Left kidney (tissue), 1 donor: ENCODE measurements at regions not wholly inside any gene's neighbourhood (a gene's known extent, or its start where the extent isn't known, plus 50 kb on each side); places are given as distances from the start of the nearest gene placed in this dataset.
"Not testable (repeated sequence)": the region's sequence is repeated elsewhere in the genome, so short reads cannot be mapped to it uniquely, and the experiment has no call there.

Experiments
- DNase-seq: peaks from one replicate; pipeline ENCODE4 v3.0.0-alpha.2; 2013

DNA sequence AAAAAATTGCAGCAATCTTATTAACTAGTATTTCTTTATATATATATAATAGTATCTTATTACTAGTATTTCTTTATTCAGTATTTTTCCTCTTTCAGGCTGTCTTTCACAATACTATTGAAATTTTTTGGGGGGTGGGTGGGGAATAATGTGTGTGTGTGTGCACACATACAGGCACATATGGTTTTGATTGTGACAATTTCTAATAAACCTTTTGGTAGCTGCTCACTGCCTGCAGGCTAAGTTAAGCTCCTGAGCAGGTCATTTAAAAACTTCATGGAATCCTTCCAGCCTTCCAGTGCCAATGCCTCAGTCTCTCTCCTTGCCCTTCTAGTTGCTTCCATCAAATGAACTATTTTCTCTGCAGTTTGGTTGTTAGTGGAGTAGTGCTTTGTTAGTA is 490.1 kb downstream of the PCNX1 start:
- DNase-seq = no peak

DNA sequence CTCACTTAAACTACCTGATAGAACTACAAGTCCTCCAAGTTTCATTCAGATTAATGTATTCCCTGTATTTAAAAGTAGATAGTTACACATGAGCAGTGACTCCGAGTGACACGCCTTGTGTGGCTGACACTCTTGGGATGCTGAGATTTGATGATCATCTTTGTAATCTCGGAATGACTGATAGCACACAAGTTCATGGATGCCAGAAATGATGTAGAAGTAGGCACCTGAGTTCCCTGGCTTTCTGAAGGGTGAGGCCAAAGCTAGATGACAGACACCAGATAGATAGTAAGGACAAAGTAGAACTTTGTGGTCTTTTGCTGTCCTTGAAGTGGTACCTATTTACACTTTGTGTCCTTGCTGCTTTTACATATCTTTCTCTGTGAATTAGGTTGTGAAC is 491.2 kb downstream of the PCNX1 start:
- DNase-seq = no peak

DNA sequence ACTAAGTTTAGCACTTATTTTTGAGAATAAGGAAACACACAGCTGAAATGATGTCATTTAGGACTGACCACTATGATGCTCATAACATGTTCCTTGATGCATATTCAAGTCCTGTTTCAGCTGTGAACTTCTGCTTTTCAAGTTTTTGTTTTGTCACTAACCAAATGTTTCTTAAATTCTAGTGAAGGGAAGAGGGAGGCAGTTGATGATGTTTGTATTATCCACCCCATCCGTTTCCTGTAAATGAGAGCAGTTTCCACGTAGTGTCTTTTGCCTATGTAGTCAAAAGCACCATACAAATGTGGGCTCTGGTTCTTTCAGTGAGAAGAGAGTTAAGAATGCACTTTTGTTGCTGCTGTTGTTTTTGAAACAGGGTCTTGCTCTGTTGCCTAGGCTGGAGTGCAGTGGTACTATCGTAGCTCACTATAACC is 491.8 kb downstream of the PCNX1 start:
- no peak for DNase-seq

DNA sequence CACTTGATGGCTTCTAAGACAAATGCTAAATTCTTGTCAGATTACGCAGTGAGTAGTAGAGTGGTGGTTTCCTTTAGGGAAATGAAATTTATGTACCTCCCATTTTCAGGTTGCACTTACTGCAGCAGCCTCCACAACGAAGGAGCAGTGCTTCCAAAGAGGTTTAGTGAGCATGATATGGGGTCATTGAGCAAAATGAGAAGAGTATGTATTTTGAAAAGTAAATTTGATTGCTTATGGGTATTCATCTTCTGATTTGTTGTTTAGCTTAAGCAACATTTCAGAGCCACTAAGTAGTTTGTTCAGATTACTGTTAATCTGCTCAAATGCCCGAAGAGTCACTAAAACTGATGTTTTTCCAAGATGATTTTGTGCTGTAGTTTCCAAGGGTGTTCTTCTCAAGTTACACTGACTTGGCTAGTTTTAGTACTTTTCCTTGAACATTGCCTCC is 493.6 kb downstream of the PCNX1 start:
- no peak for DNase-seq

DNA sequence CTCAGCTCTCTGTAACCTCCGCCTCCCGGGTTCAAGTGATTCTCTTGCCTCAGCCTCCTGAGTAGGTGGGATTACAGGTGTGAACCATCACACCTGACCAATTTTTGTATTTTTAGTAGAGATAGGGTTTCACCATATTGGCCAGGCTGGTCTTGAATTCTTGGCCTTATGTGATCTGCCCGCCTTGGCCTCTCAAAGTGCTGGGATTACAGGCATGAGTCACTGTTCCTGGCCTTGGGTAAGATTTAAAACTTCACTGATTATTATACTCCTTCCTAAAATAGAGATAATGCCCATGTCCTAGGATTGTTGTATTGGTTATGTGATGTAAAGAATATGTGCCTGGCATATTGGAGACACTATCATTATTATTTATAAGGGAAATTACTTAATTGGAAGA is 495.2 kb downstream of the PCNX1 start:
- DNase-seq = not testable (repeated sequence)

DNA sequence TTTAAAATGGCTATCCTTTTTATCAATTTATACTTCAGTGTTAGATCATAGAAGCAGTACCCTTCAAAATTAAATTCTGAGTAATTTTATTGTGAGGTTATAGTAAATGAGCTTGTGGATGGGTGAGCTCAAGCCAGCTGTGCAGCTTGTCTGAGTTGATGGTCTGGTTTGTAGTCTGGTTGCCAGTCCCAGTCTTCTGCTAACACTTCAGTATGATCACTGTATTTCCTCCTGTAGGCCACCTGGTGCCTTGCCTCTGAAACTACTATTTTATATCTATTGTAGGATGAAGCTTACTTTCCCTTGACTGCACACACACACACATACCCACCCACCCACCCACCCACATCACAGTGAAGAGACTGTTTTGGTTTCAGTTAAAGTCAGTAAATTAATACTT is 496.4 kb downstream of the PCNX1 start:
- no peak for DNase-seq

DNA sequence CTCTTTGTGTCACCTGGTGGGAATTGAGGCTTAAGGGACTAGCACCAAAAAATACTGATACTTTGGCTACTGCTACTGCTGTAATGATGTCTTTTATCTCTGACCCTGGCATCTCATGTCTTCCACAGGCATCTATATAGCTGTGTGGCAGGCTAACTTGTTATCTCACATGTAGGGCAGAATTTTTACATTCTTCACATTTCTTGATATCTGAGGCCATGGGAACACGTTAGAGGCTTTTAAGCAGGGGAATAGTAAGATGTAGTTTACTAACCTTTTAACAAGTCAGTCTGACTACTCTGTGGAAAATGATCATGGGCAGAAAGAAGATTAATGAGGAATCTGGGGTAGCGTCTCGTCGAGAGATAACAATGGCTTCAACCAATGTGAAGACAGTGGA is 498.4 kb downstream of the PCNX1 start:
- DNase-seq = no peak

DNA sequence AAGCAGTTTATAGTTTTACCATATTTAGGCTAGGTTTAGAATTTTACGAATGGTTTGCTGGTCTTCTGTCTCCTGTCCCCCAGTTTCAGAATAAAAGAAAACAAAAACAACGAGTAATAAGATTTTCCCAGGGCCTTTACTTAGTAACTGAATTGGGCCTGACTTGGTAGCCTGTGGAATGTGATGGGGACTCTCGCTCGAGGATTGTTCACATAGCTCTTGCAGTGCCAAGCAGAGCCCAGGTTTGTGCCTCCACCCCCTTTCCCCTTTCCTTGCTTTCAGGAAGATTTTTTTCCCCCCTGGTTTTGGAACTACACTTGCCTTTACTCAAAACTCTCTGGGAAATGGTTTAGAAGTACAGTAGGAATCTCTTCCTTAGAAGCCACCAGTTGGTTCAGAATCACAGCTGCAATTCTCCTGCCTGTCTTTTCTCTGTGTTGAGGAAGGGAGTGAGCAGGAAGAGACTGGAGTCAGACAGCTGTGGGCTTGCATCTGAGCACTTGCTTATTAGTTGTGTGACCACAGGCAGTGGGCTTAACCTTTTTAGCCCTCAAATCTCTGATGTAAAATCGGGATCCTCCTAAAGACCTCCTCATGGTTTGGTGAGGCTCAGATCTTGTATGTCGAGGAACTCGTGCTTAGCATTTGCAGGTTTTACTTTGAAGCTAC is 501.2 kb downstream of the PCNX1 start:
- no peak for DNase-seq

DNA sequence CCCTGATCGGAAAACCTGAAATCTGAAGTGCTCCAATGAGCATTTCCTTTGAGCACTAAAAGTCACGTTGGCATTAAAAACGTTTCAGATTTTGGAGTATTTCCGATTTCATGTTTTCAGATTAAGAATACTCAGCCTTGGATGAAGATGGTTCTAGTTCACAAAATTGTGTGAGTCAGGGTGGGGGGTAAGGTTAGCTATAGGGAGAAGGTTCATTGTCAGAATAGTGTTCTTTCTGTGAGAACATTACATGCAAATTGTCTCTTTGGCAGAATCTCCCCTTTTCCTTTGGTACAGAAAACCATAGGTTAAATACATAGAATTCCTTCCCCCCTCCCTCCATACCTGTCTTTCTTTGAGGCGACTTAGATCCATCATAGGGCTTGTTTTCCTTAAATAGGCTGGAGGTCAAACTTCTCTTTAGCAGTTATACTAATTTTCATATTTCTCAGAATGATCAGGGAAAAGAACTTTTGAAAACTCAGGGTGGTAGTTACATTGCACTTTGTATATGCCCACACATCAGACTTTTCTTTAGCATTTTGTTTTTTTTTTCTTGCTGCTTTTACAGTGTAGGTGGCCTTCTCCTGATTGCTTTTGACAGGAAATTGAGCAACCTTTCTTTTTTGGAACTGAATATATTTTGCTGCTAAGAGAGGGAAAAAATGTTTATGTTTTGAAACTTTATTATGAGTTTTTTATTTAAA is 503.5 kb downstream of the PCNX1 start:
- DNase-seq = no peak

DNA sequence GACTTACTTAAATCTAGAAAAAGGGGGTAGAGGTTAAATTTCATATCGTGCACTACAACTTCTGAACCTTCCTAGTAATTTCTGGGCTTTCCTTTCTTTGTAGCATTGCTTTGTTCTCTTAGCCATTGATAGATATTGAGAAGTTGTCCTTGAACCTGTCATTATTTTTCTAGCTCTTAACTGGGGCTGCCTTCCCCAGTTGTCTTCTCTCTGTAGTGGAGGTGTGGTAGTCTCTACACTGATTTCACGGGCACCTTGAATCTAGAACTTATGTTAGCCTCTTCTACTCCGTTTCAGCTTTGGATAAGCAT is 504.0 kb downstream of the PCNX1 start:
- DNase-seq = no peak

DNA sequence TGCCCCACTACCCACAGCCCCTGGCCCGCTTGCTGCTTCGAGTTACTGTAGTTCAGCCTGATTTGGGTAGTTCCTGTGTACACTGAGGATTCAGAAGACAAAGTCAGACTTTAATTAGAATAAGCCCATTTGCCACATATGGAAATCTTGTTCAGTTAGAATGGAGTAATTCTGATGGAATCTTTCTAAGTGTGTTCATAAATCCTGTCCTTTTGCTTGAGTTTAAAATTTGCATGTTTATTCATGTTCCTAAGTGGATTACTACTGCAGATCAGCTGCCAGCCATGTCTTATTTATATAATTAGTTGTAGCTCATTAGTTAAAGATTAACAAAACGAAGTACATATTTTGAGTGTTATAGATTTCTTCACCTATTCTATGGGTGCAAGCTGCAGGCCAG is 504.5 kb downstream of the PCNX1 start:
- DNase-seq = no peak

DNA sequence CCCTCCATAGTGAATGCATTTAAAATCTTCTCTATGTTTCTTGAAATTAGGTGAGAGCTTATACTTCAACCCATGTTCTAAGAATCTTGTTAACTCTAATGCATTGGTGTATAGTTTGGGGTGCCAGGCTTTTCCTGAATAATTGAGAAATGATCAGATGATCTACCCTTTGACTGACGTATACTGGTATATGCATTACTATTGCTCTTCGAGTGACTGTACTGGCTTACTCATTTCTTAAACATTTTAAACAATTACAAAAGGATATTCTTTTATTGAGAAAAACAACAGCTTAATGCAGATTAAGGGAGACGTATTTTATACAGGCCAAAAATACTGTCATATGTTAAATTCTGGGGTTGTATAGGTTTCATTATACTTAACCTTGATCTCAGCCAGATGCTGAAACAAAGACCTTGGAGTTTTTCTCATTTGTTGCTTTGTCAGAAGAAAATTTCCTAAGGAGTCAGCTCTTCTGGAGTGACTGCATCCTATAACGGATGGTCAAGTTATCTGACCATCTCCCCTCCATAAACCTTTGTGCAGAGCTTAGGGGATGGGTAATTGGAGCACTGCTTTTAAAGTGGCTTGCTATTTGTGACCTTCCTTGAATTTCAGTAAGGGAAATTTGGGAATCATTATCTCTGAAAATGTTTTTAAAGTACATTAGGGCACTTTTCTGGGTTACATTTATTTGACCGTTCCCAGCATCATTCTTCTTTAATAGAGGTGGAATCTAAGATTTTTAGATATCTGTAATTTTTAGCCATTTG is 507.6 kb downstream of the PCNX1 start:
- no peak for DNase-seq

DNA sequence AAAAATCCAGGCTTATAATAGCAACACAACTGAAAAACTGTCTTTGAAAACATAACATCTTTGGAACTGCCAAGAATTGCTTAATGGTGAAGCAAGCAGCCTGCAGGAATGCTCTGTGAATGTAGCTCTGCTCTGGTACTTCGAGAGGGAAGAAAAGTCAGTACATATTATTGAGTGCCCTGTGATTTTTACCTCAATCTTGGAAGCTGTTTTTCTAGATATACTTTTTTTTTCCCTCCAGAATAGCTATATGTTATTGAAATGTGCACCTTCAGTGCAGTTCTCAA is 508.1 kb downstream of the PCNX1 start:
- no peak for DNase-seq

DNA sequence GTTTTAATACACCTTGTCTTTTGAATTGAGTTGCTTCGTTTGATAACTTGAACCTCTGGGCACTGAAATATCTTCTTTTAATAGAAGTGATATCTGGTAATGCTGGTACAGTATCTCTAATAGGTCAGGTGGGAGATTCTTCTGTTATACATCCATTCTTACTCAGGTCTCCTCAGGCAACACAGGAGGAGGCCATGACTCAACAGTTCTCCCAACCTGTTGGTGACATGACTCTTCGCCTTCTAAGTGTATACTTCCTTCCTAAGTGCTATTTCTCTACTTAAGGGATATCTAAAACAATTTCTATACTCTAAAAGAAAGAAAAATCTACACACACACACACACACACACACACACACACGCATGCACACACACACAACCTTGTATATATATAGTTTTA is 509.1 kb downstream of the PCNX1 start:
- DNase-seq = no peak

DNA sequence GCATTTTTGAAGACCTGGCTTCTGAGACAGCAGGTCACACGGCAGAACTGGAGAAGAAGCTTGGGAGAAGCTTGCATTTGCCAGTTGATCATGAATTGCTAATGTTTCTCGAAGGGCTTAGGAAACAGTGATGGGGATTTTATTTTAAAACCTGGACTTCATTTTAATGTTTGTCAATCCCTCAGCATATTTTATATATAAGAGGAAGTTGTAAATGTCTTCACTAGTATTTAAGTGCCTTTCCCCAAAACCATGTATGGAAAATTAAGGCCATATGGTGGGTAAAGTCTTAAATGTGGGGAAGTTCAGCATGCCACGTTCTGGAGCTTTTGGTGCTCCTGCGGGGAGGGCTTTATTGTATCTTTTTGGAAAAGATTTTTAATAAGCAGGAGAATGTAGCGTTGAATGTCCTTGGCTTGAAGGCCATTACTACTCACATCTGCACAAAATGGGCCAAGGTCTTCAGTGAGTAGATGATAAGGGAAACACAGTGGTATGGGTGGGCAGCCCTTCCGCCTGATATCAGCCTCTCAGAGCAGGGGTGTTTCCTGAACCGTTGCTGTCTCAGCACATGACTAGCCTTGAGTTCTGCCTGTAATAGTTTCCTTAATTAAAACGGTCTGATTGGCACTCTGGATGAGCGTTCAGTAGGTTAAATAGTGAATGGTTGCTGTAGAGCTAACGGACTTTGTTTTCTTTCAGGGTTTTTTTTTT is 511.4 kb downstream of the PCNX1 start:
- DNase-seq = no peak

DNA sequence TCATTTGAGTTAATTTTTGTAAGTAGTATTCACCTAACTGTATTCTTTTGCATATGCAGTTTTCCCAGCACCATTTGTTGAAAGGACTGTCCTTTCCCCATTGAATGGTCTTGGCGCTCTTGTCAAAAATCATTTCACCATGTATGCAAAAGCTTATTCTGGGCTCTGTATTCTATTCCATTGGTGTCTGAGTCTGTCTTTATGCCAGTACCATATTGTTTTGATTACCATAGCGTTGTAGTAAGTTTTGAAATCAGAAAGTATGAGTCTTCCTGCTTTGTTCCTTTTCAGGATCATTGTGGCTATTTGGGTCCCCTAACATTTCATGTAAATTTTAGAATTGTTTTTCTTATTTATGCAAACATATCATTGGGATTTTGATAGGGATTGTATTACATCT is 508.7 kb upstream of the RGS6 start:
- no peak for DNase-seq

DNA sequence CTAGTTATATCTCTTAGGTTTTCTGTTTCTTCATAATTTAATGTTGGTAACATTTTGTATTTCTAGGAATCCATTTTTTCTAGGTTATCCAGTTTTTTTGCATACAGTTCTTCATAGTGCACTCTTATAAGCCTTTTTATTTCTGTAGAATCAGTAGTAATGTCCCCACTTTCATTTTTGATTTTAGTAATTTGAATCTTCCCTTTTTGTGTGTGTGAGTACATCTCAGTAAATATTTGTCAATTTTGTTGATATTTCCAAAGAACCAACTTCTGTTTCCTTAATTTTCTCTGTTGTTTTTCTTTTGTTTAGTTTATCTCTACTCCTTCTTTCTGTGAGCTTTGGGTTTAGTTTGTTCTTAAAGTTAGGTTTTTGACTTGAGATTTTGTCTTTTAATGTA is 507.3 kb upstream of the RGS6 start:
- DNase-seq = no peak

DNA sequence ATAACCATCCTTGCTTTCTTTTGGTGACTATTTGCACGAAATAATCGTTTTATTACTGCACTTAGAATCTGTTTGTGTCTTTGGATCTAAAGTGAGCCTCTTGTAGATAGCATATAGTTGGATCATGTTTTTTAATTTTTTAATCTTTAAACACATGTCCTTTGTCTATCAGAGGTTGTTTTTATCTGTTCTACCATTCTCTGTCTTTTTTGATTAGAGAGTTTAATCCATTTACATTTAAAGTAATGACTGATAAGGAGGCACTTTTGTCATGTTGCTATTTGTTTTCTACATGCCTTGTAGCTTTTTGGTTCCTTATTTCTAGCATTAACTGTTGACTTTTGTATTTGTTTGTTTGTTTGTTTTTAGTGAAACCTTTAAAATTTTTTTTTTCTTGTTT is 506.2 kb upstream of the RGS6 start:
- no peak for DNase-seq

DNA sequence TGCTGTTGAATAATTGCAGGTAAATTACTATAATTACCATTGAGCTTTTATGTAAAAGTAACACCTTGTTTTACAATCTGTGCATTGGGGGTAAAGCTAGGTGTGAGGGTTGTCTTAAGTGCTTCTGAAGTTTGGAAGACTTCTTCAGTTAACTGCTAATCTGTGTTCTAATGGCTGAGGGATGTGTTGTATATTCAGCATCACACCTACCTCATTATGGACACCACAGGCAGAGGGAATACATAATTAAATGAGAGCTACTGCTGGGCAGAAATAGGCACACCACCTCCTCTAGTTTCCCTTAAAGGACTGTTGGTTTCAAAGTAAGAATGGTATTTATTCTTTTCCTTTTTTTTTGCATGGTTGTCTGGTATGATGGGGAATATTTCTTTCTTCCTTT is 502.3 kb upstream of the RGS6 start:
- no peak for DNase-seq

DNA sequence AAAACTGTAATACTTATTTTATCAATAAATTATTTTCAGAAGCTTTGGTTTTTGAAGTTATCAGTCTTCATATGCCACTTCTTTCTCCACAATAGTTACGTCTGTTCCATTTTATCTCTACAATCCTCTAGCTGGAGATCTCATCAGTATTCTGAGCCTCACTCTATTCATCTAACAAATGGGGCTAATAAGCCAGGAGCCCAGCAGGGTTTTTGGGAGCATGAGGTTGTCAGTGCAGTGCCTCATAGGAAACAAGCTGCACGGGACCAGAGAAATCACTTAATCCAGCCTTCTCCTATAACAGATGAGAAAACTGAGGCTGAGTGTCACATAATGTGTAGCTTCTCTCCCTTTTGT is 501.9 kb upstream of the RGS6 start:
- no peak for DNase-seq

DNA sequence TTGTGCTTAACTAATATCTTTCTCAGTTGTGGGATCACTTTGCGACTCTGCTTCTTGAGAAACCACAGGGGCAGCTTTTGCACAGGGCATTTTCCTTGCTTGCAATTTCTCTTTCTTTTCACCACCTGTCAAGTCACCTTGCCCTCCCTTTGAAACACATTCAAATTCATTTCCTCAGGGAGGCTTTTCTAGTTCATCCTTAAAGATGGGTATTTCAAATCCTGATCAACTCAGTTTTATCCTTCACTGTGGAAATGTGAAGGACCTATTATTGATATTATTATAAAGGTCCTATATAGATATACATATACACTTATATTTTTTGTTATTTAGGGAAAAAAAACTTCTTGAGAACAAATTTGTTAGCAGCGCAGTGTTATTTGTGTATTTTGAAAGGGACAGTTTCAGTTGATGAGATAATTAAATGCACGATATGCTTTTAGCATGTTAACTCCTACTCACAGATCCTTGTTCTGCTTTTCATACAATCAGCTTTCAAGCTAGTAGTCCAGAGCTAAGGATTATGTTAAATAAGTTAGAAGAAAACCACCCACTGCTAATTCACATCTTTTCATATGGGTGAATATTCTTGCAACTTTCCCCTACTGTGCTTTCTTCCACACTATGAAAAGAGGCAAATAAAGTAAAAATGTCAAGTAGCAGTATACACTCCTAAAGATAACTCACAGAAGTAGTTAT is 501.4 kb upstream of the RGS6 start:
- DNase-seq = no peak

DNA sequence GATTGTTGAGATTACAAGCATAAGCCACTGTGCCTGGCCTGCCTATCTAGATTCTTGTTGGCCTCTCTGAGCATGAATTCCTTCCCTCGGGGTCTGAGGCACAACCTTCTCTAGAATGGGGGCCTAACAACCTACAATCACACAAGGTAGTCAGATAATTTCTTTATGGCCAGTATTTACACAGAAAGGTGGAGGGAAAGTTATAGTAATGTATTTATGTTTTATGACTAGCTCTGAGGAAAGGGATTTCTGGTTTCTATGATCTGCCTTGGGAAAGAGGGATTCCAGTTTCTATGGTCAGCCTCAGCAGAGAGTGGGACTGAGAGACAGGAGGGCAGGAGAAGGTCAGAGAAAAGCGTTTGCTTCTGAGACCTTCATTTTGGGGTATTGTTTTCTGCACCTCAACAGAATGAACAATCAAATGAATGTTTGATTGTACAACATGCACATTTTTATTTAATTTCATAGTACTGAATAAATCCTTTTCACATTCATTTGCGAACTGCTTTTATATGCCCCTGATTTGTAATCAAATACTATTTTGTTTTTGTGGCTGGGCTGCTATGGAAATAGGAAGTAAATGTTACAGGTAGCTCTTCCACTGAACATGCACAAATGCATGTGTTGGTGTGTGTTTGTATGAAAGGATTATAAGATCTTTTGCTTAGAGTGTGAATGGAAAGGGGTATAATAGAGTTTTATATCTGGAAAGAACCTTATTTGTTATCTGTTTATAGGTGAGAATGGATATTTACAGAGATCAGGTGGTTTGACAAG is 499.7 kb upstream of the RGS6 start:
- no peak for DNase-seq
